HG03520 (cell line): ENCODE measurements at regions not wholly inside any gene's neighbourhood (a gene's known extent, or its start where the extent isn't known, plus 50 kb on each side); places are given as distances from the start of the nearest gene placed in this dataset.

Experiments used
- ATAC-seq: cut with Tn5 transposase; IDR thresholded peaks from one replicate; pipeline ENCODE4 v1.9.1; 2021; ENCODE audit warnings: mild to moderate bottlenecking, moderate library complexity; ENCODE audit not compliant: unreplicated experiment

DNA sequence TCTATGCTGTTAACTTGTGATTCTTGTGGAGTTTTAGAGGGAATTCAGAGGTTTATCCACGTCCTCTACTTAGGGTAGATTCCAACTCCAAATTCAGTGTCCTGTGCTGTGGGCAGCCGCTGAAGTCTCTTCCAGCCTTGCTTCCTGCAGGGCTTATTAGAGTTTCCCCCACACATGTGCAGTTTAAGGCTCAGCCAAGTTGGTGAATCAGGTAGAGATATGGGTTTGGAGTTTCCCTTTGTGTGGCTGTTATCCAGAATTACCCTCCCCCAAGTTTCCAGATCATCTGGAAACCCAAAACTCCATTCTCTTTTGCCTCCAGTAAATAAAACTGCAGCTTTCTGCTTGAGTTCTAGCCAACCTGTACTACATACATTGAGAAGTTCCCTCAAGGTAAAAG lies 853.7 kb downstream of the GALC start:
- ATAC-seq, result no peak

DNA sequence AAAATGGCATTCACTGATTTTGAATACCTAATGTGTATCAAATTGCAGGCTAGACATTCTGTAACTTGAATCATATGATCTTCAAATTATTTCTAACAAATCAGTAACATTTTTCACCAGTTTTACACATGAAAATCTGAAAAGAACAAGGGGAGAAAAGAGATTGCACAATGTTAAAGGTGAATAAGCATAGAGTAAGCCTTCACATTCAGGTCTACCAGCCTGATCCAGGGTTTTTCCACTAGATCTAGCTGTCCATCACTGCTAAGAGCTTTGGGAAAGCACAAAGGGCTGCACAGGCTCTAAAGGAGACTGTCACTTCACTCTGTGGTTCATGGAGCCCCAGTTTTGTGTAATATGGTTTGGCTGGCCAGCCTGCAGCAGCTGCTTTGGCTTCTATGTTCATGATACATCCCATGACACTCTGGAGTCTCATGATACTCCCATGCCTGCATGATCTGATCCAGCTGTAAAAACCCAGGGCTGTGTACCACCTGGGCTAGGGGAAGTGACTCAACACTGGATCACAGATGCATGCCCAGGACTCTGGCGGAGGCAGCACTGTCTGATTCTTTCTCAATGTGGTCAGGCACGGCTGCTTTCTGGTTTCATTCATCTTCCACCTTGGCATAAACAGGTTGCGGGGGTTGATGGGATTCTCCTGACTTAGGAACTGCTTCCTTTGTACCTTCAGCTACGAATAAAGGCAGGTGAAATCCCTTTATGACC lies 859.7 kb downstream of the GALC start:
- no peak for ATAC-seq

DNA sequence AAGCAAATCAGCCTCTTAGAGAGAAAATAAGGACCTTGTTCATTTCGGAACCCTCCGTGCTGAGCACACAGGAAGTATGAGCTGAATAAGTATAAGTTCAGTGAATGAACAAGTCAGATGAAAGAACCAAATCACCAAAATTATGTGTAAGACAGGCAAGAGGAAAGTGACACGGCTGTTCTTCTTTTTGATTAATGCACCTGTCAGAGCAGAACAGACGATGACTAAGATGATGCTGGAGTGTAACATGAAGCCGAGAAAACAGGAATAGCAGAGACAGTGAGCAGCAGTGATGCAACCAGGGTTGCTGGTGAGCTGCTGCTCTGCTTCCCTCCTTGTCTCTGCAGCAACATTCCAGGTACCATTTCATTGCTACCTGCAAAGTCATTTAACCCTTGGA lies 861.1 kb downstream of the GALC start:
- ATAC-seq, result no peak

DNA sequence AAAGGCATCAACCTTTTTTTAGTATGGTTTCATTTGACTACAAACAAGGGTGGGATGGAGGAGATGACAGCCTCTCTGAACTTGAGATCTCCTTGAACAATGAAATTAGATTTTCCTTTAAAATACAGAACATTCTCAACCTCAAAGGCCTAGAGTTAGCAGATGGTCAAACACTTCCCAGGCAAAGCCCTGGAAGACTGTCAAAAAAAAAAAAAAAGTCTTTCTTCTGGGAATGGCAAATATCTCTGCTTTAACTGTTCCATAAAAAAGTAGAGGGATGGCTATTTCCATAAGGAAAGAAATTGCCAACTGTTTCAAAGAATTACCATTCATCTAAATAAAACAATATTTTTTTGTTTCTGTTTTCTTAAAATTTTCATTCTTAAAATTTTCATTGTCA lies 870.8 kb downstream of the GALC start:
- no peak for ATAC-seq

DNA sequence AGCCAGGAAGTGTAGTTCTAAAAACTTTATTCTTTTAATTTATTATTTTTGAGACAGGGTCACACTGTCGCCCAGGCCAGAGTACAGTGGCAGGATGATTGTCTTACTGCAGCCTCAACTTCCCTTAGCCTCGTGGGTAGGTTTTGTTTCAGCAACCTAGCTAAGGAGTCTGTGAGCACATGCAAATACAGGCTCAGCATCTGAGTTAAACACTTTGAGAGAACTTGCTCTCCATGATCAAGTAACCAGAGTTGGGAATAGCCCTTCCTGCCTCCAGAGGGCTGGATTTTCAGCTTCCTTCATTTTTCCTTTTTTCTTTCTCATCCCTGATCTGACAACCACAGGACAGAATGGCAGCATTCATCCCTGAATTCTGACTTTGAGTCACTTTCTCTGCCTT lies 871.3 kb downstream of the GALC start:
- ATAC-seq, result no peak

GRCh38 chr14:87115234-87115633 lies 877.7 kb downstream of the GALC start:
- ATAC-seq, result no peak

DNA sequence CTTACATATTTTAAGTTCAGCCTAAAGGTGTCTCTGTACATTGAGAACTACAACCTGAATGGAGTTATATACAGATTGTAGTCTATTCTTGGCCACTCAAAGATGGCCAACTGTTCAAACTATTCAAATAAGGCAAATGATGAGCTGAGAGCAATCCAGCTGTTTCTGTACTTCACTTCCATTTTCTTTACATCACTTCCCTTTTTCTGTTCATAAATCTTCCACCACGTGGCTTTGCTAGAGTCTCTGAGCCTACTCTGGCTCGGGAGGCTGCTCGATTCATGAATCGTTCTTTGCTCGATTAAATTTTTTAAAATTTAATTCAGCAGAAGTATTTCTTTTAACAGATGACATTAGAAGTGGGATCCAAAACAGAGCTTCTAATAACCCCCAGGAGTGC lies 879.7 kb downstream of the GALC start:
- ATAC-seq, result no peak

GRCh38 chr14:87111741-87112140 lies 881.2 kb downstream of the GALC start:
- ATAC-seq, result no peak

DNA sequence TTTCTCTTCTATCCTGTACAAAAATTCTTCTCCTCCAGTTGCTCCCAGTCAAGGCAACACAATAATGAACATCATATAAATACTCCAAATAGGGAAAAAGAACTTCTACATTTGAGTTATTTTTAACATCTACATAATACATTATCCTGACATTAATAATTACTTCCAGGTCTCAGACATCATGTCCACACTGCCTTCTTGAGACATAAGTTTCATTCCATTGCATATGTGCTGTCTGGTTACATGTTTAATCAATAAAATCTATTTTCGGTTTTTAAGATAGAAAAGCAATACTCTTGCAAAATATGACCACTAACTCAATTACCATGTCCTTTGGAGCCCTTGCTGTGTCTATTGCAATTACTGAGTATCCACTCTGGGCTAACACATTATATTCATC lies 881.9 kb downstream of the GALC start:
- ATAC-seq, result no peak

- no peak for ATAC-seq
Measured at GRCh38 chr14:87109271-87109670, 883.7 kb downstream of the GALC start.

DNA sequence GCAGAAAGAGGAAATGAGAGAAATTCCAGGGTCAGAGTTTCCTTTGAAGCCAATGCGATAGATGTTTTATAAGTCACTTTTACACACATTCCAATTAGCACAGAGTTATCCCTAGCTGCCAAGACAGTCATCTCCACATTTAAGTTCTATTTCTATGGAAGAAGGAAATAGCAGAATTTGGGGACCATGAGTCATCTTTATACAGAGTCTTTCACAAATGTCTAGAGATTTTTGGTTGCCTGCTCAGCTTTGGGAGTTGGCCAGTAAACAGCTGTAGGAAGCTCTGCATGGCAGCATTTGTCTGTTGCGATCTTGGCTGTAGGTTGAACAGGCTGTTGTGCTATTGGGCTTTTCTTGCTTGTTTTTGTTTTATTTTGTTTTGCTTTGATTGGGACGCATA lies 884.3 kb downstream of the GALC start:
- no peak for ATAC-seq

DNA sequence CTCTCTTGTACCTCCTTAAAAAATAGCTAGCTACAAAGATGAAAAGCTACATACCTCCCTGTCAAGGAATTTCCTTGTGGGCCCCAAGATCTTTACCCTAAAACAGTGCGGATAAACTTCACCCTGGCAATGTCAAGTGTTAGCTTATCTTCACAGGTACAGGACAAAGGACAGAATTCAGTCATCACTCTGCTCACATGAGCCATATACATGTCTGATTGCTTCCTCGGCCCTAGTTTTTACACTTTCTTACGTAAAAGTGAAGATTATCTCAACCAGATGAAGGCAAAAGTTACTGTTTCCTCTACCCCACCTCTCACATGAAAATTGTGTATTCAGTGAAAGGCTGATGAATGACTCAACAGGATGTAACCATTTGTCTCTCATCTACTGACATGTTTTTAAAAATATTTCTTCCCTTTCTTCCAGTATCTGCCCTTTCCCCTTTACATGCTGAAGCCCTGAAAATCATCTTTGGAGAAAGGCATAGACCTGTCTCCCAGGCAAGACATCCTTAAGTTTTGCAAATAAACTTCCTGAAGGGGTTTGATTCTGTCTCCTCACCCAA lies 890.1 kb downstream of the GALC start:
- no peak for ATAC-seq

DNA sequence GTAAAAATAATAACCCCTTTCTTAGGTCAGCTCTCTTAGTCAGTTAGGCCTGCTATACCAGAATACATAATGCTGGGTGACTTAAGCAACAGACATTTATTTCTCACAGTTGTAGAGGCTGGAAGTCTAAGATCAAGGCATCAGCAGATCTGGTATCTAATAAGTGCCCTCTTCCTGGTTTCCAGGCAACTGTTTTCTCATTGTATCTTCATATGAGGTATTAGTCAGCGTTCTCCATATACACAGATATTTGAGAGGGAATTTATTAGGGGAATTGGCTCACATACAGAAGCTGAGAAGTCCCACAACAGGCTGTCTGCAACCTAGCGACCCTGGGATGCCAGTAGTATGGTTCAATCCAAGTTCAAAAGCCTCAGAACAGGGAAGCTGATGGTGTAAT lies 896.0 kb downstream of the GALC start:
- no peak for ATAC-seq

DNA sequence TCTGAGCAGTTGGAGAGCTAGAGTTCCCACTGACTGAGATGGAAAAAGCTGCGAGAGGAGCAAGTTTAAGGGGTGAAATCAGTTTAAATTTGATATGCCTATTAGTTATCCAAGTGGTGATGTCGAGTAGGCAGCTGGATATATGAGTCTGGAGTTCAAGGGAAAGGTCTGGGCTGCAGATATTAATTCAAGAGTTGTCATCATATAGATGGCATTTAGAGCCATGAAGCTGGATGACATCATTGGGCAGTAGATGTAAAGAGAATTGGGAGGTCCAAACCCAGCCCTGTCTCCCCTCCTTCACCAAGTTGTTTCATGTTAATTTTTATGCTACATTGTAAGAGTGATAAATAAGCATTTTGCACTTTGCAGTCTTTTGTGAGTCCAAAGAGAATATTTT lies 898.1 kb downstream of the GALC start:
- no peak for ATAC-seq

GRCh38 chr14:87088588-87088987 lies 904.4 kb downstream of the GALC start:
- no peak for ATAC-seq

DNA sequence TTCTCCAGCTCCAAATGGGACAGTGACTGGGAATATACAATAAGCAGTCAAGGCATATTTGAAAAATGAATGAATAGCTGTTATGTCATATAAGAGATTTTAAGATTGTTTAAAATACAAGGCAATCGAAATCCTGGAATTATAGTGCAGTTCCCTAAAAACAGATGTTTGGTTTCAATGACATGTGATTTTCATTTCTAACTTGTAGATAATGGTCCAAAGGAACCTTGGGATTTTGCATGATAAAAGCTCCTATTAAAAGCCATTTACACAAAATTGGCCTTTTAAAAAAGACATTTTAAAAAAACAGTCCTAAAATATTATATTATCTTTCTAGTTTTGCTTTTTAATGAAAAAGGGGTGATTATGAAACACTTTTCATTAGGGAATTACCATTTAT lies 905.1 kb downstream of the GALC start:
- ATAC-seq, result no peak

- ATAC-seq, result no peak
Measured at GRCh38 chr14:87084908-87085307, 908.1 kb downstream of the GALC start.

- no peak for ATAC-seq
Measured at GRCh38 chr14:87082917-87083316, 910.1 kb downstream of the GALC start.

DNA sequence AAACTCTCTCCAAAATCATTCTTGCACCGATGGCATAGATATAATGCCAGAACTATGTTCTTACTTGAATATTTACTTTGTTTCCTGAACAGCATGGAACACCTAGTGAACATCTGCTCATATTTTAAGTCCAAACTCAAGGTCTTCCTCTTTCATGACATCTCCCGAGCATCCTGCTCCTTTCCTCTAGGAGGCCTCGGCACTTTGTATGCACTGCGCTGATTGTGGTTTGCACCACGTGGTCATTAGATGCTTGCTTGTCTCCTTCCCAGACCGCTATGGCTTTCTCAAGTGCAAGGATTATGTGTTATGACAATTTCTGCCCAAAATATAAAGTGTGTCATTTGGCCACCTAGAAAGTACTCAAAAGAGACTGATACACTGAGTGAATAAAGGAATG lies 912.0 kb downstream of the GALC start:
- no peak for ATAC-seq

GRCh38 chr14:87080146-87080545 lies 912.8 kb downstream of the GALC start:
- ATAC-seq, result no peak

GRCh38 chr14:87079416-87079815 lies 913.6 kb downstream of the GALC start:
- ATAC-seq, result no peak

- no peak for ATAC-seq
Measured at GRCh38 chr14:87076922-87077321, 916.1 kb downstream of the GALC start.

- ATAC-seq, result no peak
Measured at GRCh38 chr14:87076146-87076545, 916.8 kb downstream of the GALC start.
